COLO668 (cell line): ENCODE measurements at regions not wholly inside any gene's neighbourhood (a gene's known extent, or its start where the extent isn't known, plus 50 kb on each side); places are given as distances from the start of the nearest gene placed in this dataset.

Source experiments
- DNase-seq: peaks from one replicate; lab custom pipeline; 2025; ENCODE audit not compliant: unreplicated experiment; lab: John Stamatoyannopoulos, UW

GRCh38 chr18:8458546-8459215 lies 150.6 kb upstream of the RAB12 start:
- DNase-seq = no peak

DNA sequence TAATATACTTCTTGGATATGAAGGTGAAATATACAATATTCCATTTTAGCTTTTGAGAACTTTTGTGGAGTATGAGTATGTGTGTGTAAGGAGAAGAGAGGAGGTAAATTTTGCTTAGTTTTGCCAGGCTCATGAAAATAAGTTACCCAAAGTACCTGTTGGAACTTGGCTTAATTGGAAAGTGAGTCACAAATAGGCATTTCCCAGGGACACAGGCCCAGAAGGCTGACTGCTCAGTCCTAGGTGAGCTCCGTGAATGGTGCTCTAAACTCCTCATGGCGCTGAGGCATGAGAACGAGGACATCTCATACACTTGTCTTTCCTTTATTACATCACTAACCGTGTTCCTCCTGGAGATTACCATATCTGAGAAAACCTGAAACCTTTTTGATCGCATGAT lies 148.5 kb upstream of the RAB12 start:
- no peak for DNase-seq

- DNase-seq = no peak
Observed at GRCh38 chr18:8461544-8461943, 147.7 kb upstream of the RAB12 start.

GRCh38 chr18:8462651-8463185 lies 146.5 kb upstream of the RAB12 start:
- no peak for DNase-seq

DNA sequence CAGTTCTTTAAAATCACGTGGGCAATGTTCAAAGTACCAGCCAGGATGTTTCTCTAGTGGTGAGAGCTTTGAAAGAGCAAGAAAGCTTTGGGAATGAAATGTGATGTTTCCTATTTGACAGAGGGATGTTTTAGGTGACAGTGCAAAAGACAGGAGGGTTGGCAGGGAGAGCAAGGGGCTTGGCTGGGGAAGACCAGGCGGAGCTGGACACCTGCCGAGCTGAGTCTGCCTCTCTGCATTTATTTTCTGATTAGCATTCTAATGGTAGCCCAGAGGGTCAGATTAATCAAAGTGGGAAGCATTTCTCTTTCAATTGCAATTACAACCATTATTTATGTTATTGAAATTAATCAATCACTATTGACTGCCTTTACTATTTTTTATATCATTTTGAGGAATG lies 145.4 kb upstream of the RAB12 start:
- DNase-seq = no peak

DNA sequence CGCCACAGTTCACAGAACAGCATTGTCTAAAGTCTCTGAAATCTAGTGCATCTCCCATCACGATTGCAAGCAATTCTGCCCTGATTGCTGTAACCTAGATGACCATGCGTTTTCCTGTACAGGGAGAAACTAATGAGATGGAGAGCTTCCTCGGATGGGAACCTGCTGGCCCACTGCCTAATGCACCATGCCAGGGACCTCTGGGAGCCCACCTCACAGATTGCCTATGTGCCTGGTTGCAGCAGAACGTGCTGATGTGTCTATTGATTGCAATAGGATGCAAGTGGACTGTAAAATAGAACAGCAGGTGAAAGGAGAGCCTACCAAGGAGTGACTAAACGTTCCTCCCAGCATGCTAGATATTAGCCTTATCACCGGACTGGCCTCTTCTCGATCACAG lies 141.0 kb upstream of the RAB12 start:
- DNase-seq = no peak

- no peak for DNase-seq
Observed at GRCh38 chr18:8468921-8469335, 140.3 kb upstream of the RAB12 start.

DNA sequence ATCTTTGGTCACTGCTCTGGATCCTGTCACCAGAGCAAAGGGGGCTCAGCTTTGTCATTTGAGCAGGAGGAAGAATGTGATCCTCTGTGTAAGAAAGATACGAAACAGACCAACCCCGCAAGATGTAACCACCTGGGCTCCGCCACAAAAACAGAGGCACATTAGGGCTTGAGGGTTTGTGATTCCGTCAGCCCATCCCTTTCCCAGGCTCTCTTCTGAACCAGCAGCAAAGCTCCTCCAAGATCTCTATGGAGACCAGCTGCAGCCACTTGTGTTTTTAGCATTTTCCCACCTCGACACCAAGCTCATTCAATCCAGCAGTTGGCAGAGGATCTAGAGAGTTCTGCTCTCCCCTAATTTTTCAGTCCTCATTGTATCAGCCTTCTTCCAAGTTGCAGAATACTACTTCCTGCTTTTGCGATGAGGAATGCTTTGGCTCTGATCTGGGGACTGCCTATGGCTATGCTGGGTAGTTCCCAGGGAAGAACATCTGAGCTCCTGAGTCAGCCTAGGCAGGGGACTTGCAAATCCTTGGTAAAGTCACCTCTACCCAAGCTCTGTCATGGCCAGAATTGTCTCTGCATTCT lies 139.6 kb upstream of the RAB12 start:
- no peak for DNase-seq

DNA sequence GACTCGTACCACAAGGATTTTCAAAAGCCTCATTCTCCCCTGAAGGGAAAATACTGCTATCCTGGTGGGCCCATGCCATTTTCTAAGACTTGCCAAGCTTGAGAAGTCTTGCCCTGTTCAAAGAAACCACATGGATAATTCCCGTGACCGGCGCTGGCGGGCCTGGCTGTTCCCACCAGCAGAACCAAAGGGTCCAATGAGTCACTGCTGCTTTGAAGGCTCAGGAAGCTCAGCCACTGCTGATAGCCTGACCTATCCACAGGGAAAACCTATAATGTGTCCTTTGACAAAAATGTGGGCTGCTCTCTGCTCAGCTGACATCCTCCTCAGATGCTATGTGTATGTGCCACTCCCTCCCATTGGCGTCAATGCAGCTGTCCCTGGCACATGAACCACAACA lies 137.9 kb upstream of the RAB12 start:
- no peak for DNase-seq

DNA sequence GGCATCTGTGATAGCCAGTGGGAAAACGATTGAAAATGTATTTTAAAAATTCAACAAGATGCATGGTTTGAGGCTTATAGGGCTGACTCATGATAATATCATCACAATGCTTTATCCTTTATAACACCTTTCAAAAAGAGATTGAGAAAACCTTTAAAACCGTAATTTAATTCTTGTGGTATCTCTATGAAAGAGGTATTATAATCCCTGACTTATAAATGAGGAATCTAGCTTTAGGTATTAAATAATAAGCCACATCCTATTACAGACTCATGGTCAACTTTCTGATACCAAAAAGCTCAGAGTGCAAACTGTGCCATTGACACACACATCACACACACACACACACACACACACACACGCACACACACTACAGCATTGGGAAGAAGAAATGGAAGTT lies 134.6 kb upstream of the RAB12 start:
- no peak for DNase-seq

GRCh38 chr18:8477615-8478014 lies 131.6 kb upstream of the RAB12 start:
- DNase-seq = no peak

DNA sequence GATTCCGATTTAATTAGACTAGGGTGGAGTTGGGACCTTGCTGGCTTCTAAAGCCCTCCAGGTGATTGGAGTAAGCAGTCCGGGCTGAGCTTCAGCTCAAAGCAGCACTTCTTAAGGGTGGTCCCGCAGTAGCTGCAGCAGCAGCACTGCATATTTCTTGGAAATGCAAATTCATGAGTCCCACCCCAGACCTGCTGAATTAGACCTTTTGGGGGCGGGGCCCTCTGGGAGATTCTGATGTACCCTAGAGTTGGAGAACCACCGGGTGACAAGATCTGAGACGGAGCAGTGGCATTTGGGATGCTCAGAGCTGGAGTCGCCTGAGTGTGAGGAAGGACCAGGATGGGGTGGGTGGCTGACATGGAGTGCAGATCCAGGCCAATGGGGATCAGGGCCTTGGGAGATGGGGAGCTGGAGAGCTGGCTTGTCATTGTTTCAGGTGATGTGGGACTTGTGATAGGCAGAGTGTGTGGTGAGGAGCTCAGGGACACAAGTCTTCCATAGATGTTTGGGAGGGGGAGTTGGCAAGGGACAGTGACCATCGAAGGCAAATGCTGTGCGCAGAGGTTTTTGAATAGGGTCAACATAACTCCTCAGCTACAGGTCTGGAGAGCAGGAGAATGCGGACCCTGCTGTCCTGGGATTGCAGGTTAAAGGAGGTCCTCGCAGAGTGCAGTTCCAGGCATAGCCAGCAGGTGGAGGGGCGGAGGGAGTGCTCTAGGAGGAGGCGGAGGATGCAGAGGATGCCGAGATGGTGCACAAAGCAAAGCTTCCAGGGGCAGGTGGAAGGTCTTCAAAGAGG lies 130.9 kb upstream of the RAB12 start:
- peak; percentile 74 for DNase-seq

DNA sequence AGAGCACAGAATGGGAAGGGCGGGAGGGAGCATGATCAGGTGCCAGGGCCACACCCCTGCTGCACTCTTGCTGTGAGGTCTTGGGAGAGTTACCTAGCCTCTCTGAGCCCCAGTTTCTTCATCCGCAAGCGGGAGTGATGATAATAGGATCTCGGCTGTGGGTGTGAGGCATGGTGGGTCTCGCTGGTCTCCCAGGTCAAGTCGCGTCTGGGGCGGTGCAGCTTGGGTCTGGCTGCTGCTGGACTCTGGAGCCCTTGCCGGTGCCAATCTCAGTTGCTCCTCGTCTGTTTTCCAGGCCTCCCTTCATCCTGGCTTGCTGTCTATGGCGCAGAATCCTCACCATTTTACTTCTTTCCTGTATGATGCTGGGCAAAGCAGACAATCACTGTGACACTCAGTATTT lies 130.3 kb upstream of the RAB12 start:
- no peak for DNase-seq

GRCh38 chr18:8479789-8480188 lies 129.4 kb upstream of the RAB12 start:
- no peak for DNase-seq

GRCh38 chr18:8480506-8481328 lies 128.5 kb upstream of the RAB12 start:
- peak; percentile 63 for DNase-seq

GRCh38 chr18:8484951-8485350 lies 124.3 kb upstream of the RAB12 start:
- DNase-seq = no peak

GRCh38 chr18:8489761-8490160 lies 119.5 kb upstream of the RAB12 start:
- no peak for DNase-seq

- no peak for DNase-seq
Observed at GRCh38 chr18:8491516-8491915, 117.7 kb upstream of the RAB12 start.

DNA sequence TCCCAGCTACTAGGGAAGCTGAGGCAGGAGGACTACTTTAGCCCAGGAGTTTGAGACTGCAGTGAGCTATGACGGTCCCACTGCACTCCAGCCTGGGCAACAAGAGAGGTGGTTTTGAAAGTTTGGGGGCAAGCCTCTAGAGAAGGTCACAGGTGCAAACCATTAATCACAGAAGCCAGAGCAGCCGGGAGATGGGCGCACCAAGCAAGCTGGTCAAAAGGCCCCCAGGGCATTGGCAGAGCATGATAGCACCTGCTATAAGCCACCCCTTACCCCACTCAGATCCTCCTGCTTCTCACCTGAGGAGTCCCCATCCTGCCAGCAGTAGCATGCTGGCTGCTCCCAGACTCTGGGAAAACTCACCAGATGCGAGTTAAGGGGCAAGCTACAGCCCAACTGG lies 116.1 kb upstream of the RAB12 start:
- no peak for DNase-seq

- DNase-seq = no peak
Observed at GRCh38 chr18:8496186-8496585, 113.1 kb upstream of the RAB12 start.

DNA sequence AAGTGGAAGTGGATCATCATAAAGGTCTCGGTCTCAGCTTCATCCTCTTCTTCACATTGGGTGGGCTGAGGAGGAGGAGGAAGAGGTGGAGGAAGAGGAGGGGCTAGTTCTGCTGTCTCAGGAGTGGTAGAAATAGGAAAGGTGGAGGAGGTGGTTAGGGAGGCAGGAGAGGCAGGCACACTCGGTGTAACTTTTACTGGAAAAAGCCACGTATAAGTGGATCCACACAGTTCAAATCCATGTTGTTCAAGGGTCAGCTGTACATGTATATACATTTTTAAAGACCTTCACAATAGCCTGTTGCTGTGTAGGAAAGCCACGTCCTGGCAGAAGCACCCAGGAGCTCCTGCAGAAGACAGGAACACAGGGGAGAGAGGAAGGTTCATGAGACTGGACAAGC lies 110.3 kb upstream of the RAB12 start:
- no peak for DNase-seq
